RCC 7860 (cell line): ENCODE measurements at regions not wholly inside any gene's neighbourhood (a gene's known extent, or its start where the extent isn't known, plus 50 kb on each side); places are given as distances from the start of the nearest gene placed in this dataset.

Source experiments
- DNase-seq: peaks from one replicate; pipeline ENCODE4 v3.0.0-alpha.2; 2015; ENCODE audit warnings: low spot score
- FAIRE-seq: peaks from 2 replicates; lab custom pipeline; 2012; peaks lifted over from hg19 to GRCh38; lab: Jason Lieb, UNC

DNA sequence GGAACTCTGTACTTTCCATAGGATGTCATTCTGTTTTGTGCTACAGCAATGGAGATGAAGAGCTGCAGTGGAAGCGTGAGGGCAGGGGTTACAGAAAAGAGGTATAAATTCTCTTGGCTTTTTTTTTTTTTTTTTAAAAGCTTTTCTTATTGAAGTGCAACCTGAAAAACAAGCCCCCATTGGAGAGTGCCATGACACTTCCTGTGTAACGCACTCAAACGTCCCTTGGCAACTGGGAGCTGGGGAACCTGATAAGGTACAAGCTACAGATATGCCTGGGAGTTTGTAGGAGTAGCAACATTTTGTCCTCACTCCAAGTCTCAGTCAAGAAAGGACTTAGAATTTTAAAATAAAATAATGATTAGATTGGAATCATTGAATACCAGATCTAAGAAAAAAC is 512.1 kb downstream of the RPS24 start:
- FAIRE-seq, result no peak
- DNase-seq, result no peak

- FAIRE-seq, result no peak
- no peak for DNase-seq
These were observed 513.7 kb downstream of the RPS24 start for GRCh38 chr10:78547397-78547796.

- FAIRE-seq, result no peak
- DNase-seq, result no peak
These were observed 514.2 kb downstream of the RPS24 start for GRCh38 chr10:78547905-78548304.

GRCh38 chr10:78548369-78548768 is 514.7 kb downstream of the RPS24 start:
- DNase-seq (no peak), FAIRE-seq (no peak)

DNA sequence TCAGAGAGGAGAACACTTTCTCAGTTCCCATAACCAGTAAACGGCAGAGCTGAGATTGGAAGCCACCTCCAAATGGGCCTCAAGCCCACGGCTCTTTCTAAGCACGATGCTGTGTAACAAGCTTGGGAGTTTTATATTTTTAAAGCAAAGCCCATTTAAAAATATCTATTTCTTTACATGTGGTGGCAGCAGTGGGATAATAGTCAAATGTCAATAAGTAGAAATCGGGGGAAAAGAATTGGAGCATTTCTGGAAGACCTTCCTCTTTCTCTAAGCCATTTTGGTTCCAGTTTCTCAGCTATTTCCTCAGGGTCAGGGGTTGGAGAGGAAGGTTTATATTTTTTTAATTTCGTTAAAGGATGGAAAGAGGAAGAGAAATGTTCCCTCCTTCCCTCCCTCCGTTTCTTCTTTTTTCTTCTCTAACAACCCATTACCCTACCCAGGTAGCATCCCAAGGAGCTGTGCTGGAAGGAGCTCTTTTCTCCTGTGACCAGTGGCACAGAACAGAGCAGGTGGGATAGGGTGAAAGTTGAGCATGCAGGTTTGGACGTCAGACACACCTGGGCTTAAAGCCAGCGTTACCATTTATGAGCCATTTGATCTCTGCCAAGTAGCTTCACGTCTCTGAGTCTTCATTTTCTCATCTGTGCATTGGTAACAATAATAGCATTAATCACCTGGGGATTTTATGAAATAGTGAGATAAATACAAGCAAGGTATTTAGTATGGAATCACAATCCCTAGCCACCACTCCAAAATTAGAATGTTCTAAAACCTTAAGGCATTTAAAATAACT is 515.7 kb downstream of the RPS24 start:
- no peak for FAIRE-seq
- DNase-seq, result no peak

GRCh38 chr10:78550090-78550489 is 516.4 kb downstream of the RPS24 start:
- FAIRE-seq (no peak), DNase-seq (no peak)

DNA sequence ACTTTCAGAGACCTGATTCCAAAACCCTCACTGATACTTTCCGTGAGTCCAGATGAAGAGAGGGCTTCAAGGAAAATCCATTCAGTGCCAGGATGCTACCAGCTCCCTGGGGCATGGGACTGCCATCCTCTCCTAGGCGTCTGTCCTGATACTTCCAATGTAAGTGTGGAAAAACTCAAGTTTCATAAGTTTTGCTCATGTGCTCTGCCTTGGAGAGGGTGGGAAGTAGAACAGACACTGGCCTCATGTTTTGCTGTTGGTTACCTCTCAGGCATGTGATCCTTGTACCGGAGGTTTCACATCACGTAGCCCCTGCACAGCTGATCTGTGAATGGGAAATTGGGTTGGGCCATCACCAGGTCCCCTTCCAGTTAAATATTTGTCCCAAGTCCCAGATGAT is 517.1 kb downstream of the RPS24 start:
- no peak for FAIRE-seq

DNA sequence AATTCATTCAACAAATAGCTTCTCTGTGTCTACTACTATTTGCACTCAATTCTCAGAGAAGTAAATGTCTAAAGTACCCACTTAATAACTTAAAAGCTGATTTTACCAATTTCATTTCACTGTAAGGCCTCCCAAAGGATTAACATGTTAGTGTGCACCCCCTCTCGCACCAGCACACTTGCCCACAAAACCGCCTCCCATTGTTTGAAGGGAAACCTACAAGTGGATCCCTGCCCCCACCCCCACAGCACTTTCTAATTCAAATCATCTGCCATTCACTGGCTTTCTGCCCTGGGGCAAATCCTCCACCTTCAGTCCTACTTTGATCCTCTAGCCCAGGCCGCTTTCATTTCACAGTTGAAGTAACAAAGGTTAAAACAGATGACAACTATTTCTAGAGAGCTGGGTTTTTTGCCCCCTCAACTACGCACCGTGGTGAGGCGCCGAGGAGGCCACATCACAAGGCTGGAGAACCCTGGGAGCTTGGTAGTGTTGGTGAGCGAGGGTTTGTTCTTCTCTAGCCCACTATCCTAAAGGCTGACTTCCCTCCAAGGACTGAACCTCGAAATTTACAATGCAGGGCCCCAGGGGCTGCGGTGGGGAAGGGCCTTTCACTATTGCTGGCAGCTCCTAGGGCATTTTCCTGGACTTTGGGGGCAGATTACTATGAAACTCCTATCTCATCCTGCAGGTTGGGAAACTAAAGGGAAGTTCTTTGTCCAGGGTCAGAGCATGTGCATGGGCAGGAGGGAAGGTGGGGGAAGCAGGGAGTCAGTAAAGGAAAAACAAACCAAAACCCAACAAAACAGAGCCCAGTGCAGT is 517.4 kb upstream of the ZMIZ1 start:
- no peak for DNase-seq
- FAIRE-seq, result no peak

More for the DNA sequence above, 517.1 kb downstream of the RPS24 start:
- no peak for DNase-seq

DNA sequence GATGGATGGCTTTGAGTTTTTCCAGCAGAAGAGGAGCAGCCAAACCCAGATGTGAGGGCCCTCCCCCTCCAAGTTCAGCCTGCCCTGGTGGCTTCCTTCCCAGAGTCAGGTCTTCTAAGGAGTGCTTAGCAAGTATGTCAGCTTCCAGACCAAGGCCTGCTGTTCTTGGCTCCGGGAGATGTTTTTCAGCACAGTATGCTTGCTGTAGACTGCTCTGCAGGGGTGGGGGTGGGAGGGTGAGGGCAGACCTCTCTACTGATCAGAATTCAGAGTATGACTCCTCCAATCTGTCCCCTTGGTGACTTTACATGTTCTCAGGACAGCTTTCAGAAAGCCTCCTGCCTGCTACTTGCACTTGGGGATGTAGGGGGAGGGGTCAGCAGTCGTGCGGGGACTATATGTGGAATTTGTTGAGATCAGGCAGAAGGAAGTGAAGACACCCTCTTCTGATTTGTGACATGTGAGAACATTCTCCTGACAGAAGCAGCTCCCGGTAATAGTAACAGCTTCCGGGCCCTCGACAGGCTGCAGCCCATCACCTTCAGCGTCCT is 516.4 kb upstream of the ZMIZ1 start:
- DNase-seq, result no peak

DNA sequence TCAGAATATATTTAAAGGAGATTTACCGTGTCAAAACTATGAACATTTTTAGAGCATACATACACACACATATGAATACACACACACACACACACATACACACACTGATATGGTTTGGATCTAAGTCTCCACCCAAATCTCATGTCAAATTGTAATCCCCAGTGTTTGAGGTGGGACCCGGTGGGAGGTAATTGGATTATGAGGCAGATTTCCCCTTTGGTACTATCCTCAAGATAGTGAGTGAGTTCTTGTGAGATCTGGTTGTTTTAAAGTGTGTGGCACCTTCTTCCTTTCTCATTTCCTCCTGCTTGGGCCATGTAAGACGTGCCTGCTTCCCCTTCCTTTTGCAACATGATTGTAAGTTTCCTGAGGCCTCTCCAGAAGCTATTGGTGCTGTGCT is 515.0 kb upstream of the ZMIZ1 start:
- no peak for DNase-seq
- FAIRE-seq, result no peak

More for the DNA sequence above, 516.4 kb upstream of the ZMIZ1 start:
- no peak for FAIRE-seq

GRCh38 chr10:78555128-78555527 is 513.6 kb upstream of the ZMIZ1 start:
- FAIRE-seq (no peak), DNase-seq (no peak)

DNA sequence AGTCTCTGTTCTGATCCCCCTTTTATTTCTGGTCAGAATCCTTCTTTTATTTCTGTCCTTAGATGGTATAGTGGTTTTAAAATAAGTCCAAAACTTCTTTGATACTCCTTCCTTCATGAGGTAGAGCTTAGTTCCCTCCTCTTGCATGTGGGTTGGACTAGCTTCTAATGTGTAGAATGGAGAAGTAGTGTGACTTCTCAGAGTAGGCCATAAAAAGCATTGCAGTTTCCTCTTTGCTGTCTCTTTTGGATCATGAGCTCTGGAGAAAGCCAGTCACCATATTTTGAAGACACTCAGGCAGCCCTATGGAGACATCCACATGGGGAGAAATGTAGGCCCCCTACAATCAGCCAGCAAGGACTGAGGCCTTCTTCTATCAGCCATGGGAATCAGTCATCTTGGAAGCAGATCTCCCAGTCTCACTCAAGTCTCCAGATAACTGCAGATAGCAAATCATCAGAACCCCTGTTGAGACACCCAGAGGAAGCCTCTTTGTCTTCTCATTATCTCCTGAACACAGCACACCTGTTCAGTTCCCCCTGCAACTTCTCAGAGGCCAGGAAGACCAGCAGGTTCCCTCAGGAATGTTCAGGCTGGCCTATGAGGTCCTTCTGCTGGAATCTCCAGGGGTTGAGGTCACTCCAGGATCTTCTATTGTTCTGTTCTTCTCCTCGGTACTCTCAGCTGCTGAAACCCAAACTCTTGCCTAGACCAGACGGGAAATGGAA is 511.9 kb upstream of the ZMIZ1 start:
- no peak for DNase-seq
- FAIRE-seq, result no peak

GRCh38 chr10:78557433-78557925 is 511.3 kb upstream of the ZMIZ1 start:
- DNase-seq (no peak), FAIRE-seq (no peak)

DNA sequence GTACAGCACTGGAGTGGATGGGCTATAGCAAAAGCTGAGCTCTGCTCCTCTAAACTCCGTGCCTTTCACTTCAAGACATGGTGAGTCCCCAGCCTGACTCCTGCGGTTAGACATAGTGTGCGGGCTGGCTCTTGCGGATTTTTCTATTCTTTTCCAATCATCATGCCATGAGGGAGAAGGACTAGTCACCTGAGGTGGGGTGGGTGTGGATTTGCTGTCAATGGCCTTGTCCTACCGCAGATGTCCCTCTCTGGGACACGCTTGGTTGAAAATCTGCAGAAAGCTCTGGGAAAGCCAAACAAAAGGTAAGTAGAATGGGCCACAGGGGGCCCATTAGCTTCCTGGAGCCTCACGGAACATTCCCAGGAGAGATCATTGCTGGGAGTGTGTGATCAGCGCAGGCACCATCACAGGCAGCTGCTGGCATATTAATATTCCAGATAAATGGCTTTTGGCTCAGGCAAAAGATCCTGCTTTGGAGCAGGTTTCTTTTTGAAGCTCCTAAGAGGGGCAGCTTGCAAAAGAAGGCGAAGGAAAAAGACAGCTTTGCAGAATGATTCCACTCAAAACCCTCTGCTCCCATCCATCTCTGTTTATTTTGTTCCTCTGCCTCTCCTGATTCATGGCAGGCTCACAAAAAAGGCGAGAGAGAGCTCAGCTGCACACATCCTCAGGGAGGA is 509.0 kb upstream of the ZMIZ1 start:
- no peak for FAIRE-seq
- no peak for DNase-seq

GRCh38 chr10:78560341-78560688 is 508.5 kb upstream of the ZMIZ1 start:
- DNase-seq, result no peak
- no peak for FAIRE-seq

GRCh38 chr10:78563314-78563713 is 505.5 kb upstream of the ZMIZ1 start:
- DNase-seq, result no peak
- FAIRE-seq, result no peak

DNA sequence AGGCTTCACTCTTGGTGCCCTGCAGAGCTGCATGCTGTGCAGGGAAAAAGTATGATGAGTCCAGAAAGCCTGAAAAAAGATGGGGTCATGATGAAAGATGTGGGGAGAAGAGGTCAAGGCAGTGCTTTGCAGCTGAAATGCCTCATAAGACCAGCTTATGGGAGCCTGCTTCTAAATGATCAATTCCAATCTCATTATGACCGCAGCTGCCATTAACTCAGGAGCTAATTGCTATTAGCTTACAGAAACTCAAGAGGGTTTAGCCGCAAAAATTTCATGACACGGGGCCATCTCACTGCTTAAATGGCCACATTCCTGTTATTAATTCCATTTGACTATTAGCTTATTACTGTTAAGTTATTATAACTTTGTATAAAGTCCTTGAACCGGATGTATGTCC is 502.9 kb upstream of the ZMIZ1 start:
- DNase-seq (no peak), FAIRE-seq (no peak)

DNA sequence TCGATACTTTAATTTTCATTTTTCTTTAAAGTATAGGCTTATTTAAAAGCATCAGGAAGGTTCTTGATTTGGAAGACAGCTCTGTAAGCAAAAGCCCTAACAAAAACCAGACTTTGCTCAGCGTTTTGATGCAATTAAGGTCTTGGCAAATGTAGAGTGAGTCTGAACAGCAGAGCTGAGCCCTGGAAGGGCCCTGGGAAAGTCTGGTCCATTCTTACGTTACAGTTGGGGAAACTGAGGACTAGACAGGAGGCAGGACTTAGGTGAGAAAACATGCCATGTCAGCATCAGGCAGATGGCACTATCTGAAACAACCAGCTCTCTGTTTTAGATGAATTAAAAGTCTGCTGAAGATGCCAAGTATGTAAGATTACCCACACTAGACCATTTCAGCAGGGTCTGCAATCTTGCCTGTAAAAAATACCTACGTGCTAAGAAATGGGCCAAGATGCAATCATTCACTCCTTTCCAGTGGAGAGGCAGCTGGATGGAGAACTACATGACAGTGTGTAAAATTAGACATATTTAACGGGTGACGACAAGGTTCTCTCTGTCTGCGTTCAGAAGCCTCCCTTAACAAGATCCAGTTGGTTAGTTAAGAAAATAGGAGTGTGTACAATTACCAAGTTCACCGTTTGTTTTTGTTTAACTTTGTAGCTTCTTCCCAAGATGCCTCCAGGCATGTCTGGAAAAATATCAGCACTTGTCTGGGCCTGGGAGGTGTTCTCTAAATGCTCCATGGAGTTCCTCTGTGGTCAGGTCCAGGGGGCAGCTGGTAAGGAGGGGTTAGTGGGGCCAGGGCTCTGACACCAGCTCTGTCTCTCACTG is 502.3 kb upstream of the ZMIZ1 start:
- DNase-seq, result no peak
- FAIRE-seq, result no peak

- DNase-seq, result no peak
These were observed 500.9 kb upstream of the ZMIZ1 start for GRCh38 chr10:78567680-78568455.

More at GRCh38 chr10:78567680-78568455, 500.9 kb upstream of the ZMIZ1 start:
- no peak for FAIRE-seq
